Right hindlimb (tissue), 1 donor: ENCODE measurements at regions not wholly inside any gene's neighbourhood (a gene's known extent, or its start where the extent isn't known, plus 50 kb on each side); places are given as distances from the start of the nearest gene placed in this dataset.

Experiments
- DNase-seq: peaks from one replicate; pipeline ENCODE4 v3.0.0-alpha.2; 2018

DNA sequence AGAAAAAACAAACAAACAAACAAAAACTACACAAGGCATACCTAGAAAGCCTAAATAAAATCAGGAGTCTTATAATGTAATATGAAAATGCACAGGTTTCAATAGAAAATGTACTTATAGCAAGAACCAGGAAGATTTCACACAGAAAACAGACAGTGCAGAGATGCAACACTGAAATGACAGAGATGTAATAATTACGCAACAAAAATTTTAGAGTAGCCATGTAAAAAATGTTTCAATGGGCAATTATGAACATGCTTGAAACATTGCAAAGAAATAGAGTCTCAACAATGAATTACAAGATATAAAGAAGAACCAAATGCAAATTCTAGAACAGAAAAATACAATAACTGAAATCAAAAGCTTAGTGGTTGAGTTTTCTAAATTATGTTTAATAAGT, 405.9 kb downstream of the PLK2 start:
- DNase-seq, result no peak

DNA sequence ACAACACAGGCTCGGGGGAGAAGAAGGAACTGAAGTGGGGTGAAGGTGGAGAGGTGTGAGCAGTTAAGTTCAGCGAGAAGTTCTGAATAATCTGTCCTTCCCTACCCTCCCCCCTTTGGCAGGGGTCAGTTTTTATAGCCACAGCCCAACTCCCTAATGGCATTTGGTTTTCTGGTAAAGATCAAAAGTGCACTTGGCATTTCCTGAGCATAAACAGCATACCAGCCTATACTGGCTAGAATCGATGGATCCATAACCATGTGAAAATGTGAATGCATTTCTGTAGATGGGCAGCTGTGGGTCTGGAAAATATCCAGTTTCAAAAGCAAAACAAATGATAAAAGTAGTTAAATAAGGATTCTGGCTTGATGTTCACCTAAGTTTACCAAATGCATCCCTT, 410.9 kb downstream of the PLK2 start:
- no peak for DNase-seq

DNA sequence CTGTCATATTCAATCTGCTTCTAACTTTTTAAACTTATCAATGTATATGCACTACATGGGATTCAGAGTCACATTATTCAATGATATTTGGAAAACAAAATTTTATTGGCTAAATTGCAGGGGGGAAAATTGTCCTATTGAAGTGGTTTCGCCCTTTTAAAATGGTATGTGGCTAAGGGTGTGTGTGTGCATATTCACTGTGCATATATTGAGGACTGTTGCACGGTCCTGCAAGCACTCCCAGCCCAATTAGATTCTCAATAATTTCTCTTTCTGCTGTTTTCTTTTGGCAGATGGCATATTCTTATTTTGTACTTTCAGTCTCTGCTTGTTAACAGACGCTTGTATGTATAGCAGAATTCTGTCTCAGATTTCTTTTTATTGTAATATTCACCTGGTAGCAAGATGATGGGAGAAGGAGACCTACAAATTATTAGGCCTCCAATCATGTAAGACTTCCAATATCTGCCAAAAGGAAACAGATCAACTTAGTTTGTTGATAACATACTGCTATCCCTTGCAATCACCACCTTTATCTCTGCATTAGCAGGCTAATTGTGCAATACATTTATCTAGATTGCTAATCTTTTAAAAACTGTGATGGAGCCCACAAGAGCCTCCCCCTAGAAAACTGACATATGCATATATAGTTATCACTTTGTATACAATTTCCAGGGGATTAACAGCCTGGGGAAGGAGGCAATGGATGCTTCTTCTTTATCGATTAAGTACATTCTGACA, 411.5 kb downstream of the PLK2 start:
- no peak for DNase-seq

DNA sequence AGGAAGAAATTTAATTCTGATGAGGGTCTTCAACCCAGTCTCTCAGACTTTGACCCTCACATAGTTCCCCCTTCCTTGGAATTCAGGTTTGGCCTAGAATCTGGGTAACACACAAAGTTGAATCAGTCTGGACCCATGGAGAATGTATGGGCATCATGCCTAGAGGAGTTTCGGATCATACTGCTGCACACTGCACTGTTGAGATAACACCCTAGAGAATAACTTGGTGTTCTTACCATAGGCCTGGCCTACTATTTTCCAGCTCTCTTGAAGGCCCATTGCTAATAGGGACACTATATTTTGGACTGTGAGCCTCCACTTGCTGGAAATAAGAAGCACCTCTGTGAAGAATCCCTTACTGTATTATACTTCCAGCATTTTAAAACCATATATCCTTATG, 413.5 kb downstream of the PLK2 start:
- no peak for DNase-seq

DNA sequence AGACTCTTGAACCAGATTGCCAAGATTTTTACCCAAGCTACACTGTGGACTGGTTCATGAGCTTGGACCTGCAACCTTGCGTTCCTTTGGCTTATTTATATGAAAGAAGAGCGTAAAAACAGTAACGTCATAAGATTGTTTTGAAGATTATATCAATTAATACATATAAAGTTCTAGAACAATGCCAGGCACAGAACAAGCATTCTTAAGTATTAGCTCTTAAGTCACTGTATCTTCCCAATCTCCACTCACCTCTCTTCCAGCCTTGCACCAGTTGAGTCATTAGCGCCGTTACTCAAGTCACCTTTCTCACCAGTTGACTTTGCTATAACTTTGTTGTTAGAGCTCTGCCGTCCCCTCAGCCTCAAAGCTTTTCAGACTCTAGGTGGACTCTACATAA, 415.7 kb downstream of the PLK2 start:
- no peak for DNase-seq

DNA sequence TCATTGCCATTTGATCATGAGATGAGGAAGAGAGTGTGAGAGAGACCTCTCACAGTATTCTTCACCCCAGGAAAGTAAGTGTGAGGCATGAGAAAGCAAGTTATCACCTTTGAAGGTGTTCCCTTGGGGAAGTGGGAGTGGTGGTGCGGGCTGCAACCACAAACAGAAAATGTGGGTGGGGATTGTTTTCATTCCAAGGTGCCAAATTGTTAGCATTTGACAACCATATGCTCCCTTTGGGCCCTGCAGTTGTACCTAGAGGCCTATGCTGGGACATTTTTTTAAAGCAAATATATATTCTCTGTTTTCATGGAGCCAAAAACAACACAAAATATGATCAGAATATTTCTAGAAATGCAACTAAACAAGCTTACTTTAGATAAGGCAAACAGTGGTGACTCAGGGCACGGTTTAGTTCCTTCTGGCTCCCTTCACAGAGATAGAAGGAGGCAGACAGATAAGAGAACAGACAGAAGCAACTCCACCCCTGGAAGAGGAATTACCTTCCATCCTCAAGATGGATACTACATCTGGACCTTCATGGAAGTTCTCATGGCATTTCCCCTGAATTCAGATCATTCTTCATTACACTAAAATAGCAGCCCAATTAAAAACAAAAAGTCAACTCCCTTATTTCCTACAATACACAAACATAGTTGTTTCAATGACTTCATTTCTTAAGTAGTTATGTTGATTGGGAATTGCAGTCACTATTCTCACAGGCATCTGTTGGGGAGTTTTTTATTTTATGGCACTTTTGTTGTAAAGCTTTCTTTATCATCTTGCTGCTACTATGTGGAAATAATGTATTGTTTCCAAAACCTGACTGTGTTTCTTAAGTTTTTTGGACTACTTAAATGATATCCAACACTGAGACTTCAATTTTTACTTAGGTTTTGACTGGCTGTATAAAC, 416.6 kb downstream of the PLK2 start:
- no peak for DNase-seq

DNA sequence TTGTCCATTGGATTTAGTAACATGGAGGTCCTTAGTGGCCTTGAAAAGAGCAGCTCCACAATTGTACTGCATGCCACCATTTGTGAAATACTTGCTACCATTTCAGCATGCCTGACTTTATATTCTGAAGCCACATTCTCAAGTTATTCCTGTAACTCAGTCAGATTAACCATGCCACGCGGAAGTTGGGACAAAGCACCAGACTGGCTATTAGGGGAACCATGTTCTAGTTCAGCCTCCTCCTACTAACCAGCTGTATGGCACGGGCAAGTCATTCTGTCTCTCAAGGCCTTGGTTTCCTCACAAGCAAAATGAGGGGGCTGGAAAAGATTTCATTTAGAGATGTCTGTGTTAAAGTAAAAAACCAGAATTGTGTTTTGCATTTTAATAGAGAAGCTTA, 418.0 kb downstream of the PLK2 start:
- no peak for DNase-seq

DNA sequence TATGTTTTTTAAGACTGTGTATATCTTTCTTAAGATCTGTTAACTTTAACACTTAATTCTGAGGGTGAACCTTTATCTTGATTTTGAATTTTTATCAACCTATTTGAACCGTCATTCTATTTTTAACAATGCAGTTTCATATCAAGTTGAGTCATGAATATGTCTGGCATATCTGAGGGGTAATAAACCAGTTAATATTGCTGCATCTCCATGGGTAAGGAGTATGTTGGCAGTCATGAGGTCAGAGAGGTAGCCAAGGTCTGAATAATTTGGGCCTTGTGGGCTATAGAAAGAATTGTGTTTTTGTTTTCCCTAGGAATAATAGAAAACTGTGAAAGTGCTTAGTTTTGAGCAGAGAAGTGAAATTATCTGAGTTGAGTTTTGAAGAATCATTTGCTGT, 419.0 kb downstream of the PLK2 start:
- no peak for DNase-seq

DNA sequence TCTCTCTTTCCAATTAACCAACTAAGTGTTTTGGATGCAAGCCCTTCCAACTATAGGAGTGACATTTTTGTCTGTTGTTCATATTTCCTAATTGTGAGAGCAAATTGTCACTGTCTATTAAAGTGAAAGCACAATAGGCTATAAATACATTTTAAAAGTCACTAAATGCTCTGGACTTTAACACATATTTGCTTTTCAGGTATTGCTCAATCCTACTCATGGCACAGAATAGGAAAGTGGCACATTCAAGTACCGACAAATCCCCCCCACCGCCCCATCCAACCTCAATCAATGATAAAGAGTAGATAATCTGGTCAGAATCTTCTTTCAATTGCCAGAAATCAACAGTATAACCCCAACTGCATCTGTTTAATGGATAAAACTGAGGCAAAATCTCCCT, 419.8 kb downstream of the PLK2 start:
- no peak for DNase-seq

DNA sequence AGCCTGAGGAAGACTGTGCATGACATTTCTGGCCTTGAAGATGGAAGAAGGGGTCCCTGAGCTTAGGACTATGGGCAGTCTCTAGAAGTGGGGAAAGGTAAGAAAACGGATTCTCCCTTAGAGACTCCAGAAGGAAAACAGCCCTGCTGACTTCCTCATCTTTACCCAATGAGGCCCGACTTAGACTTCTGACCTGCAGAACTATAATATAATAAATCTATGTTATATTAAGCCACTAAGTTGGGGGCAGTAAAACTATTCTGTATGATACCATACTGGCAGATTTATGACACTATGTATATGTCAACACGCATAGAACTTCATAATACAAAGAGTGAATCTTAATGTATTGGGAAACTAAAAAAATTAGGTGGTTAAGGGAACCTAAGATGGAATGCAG, 422.0 kb downstream of the PLK2 start:
- DNase-seq, result no peak

DNA sequence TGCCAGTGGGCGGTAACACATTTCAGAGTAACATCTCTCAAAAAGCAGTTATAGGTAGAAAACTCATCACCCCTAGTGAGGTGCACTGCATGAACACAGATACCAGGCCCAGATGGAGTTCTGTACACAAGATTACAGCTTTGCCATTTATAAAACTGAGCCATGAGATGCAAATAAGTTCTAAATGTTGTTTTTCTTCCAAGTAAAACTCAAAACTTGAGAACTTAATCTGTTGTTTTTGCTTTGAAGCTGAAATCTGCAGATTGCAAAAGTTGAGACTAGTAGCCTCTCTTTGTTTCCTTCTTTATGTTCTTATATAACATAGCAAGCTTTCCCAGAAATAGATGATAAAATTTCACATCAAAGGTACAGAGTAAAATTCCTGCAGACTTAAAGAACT, 434.1 kb downstream of the PLK2 start:
- DNase-seq, result no peak

DNA sequence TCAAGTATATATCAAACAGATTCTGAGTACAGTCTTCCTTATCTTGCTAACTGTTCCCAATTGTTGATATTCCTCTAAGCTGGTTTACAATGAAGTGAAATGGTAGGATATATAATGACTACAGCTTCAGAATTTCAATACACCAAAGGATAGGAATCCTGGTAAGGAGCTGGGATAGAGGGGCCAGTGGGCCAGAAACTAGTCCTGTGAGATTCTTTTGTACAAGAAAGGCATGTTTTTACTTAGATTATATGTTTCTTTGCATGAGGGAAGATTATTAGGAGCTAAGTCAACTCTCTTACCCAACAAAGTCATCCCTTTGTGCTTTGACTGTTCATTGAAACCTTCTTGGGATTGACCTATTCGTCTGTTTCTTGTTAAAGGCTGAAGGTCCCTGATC, 435.7 kb downstream of the PLK2 start:
- DNase-seq, result no peak

DNA sequence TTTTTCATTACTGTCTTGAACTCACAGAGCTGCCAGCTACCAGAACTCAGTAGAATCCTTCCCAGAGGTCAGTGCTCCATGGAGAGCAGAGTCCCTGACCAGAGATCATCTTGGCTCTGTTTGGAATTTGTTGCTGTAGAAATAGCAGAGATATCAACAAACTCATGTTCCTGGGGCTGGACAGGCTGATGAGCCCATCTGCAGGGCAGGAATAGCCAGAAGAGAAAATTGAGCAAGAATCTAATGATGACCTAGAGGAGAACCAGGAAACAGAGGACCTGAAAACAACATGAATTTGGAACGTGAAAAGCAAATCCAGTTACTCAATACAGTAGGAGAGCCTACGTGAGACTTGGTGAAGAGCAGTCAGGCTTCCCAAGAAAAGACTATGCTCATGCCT, 437.8 kb downstream of the PLK2 start:
- no peak for DNase-seq

DNA sequence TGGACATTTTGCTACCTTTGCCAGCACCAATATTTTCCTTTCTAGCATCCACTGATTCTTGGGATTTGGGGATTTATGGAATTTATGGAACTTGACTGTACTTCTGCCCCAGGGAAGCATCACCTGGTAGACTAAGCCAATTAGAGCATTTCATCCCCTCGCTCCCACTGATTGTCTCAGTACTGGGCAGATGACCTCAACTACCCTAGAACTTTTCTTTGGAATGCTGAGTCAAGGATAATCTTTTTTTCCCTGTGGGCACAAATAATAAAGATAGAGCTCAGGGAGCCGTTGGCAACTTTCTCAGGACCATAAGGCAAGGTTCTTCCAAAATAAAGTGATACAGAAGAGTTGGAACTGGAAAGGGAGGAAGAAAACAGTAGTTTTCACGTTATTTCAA, 438.4 kb downstream of the PLK2 start:
- DNase-seq, result no peak

DNA sequence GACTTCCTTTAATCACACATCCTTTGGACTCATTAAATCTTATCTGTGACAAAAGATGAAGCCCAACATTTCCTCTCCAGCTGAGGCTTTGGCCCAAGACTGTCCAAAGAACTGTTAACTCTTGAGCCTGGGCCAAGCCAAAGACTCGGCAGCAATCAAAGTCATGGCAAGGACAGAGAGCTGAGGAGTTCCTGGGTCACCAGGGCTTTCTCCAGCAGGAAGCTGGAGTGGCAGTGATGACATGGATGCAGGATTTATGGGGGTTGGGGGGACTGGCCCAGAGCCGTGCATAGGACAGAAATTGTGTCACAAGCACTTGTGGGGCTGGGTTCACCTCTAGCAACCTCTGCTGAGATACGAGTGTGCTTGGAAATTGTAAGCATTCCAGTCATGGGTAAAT, 440.3 kb downstream of the PLK2 start:
- peak; percentile 31 for DNase-seq

DNA sequence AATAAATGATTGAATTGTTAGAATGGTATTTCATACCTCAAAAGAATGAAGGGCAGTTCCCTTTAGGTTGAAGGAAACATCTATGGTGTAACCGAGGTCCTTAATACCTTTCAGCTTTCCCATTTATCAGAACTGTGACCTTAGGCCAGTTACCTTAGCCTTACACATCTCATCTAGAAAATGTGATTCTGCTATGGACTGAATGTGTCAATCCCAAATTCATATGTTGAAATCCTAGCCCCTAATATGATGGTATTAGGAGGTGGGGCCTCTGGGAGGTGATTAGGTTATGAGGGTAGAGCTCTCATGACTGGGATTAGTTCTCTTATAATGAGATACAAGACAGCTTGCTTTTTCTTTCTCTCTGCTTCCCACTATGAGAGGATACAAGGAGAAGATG, 441.9 kb downstream of the PLK2 start:
- no peak for DNase-seq

DNA sequence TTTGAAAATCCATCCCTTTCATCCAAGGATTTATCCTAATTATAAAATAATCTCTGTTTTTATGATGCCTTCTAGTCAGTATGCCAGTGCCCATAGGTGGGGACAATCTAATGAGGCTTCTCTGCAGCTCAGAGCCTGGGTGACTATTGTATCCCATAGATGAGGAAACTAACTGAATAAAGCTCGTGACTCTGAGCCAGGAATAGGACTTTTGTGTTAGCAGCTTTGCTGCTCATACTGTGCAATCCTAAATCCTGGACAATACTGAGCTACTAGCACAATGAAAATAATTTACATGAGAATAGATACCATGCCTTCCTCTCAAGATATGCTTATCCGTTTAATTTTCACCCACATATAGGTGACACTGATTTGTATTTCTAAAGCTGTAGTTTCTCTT, 443.0 kb downstream of the PLK2 start:
- DNase-seq, result no peak

DNA sequence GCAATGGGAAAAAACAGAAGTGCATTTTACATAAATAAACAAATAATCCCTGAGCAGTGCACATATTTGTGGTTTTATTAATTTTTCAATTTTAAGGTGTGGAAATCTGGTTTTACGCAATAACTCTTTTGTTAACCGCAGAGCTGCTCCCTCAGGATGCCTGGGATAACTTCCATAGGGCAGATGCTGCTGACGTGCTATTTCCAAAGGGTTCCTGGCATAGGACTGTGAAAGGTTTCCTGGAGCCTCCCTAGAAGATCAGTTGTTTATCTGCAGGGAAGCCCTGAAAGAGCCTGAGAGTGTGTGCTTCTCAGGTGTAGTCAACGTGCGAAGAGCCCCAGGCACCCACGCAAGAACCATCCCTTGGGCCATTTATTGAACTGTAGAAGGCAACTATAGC, 443.5 kb downstream of the PLK2 start:
- no peak for DNase-seq

DNA sequence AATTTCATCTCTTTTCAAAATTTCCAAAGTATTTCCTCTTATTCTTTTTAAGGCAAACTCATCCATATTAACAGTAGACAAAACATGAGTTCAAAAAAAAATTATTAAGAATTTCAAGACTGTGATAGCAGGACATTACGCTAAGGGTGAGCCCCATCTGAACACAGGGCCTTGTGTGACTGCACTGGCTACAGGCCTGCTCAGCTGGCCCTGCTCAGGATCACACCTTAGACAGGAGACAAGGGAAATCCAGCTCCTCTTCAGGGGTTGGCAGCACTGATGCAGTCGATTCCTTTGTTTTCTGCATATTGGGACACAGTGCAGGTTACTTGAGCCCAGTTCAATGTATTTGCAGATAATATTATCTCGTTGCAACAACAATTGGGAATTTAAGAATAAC, 444.7 kb downstream of the PLK2 start:
- no peak for DNase-seq

DNA sequence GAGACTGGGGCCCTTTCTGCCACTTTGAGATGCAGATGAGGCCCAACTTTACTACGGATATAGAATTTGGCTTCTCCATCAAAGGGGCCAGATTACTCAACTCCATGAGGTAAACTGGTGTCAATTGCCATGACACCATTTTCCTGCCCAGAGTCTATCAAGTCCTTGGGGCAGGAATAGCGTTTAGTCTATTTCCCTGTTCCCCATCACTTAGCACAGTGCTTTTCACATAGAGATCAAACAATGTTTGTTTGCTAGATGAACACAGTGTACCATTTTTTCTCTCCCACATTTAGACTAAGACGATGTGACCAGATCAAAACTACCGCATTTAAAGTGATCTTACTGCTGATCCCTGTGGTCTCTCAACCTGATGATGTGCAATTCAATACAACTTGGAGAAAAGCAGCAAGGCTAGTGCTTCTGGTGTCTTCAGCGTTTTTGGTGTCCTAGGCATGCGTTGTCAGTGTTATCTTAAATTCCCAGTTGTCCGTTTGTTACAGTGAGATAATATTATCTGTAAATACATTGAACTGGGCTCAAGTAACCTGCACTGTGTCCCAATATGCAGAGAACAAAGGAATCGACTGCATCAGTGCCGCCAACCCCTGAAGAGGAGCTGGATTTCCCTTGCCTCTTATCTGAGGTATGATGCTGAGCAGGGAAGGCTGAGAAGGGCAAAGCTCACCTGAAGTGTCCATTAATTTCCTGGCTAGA, 446.2 kb downstream of the PLK2 start:
- no peak for DNase-seq

DNA sequence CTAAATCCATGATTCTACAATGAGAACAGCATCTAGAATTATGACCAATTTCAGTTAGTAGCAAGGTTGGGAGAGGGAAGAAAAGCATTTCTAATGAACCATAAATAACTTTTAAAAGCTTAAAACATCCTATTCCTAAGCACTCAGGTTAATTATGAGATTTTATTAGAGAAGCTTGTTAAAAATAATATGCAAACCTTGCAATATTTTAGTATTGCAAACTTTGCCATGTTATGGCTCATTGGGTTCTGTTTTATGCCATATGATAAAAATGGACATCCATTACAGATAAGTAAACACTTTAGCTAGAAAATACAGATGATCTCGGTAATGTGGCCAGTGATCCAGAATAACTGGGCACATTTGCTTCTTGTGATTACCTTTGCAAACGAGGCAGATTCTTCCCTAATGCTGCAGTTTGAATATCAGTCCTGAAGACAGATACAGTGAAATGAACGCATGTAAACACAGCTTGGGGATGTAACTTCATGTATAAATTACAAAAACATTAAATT, 447.0 kb downstream of the PLK2 start:
- no peak for DNase-seq

DNA sequence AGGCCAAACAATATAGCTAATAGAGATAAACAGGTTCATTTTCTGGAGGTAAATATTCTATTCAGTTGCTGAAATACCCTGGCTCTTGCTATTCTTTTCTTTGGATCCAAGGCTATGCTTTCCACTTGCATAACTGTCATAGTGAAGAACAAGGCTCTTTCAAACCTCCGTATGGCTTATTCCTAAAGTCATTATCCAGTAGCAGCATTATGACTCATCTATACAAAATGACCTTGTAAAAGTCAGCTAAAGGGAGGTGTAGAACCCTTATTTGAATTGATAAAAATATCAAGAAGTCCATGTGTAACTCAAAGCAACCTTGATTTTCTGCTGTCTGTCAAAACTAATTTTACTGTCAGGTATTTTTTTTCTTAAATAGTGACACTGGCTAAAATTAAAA, 447.8 kb downstream of the PLK2 start:
- DNase-seq, result no peak

DNA sequence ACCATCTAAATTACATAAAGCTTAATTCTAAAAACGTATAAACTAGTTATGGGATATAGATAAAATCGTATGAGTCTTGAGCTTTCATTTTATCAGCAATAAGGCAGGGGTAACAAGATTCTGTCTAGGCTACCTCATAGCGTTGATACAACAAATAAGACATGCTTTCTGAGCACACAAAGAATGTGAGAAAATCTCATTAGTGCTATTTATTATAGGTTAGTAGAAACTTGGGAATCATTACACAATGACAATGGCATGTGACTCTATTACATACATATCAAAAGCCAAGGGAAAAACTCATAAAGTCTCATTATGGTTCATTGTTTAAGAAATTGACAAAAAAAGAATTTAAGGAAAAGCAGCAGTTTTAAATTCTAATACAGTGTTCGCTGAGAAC, 448.6 kb downstream of the PLK2 start:
- no peak for DNase-seq

DNA sequence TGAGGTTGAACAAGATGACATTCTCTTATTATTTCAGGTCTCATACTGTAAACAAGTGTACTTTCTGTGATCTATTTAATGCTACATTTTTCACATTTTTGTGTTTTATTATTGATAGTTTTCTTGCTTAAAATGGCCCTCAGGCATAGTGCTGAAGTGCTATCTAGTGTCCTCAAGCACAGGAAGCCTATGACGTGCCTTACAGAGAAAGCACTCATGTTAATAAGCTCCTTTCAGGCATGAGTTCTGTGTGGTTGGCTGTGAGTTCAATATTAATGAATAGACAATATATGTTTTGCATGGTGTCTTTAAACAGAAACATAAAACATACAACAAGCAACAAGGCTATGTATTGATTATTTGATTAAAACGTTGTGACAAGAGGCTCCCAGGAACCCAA, 450.1 kb downstream of the PLK2 start:
- DNase-seq, result no peak
